Activated gamma-delta T cell treated with Interleukin-2 at 50 U/mL for 16 hours (primary cell): ENCODE measurements at regions not wholly inside any gene's neighbourhood (a gene's known extent, or its start where the extent isn't known, plus 50 kb on each side); places are given as distances from the start of the nearest gene placed in this dataset.

Source experiments
- DNase-seq: peaks from one replicate; pipeline ENCODE4 v3.0.0-alpha.2; 2020

- DNase-seq, result no peak
These were observed 1138.5 kb downstream of the BRD1 start for GRCh38 chr22:48689206-48689605.

DNA sequence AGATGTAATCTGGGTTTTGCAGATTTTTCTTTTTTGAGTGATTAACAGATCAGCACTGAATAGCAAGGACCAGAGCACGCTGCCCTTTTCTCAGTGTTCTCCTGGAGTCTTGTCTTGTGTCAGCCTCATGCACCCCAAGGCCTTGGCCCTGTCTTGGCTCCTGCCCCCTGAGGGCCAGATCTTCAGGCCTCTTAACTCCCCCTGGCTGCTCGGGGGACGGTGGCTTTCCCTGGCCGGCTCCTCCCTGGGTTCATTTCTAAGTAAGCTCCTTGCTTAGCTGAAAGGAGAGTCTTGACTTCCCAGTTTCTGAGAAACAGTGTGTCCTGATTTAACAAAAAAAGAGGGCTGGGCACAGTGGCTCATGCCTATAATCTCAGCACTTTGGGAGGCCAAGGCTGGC is 1139.3 kb downstream of the BRD1 start:
- DNase-seq, result no peak

DNA sequence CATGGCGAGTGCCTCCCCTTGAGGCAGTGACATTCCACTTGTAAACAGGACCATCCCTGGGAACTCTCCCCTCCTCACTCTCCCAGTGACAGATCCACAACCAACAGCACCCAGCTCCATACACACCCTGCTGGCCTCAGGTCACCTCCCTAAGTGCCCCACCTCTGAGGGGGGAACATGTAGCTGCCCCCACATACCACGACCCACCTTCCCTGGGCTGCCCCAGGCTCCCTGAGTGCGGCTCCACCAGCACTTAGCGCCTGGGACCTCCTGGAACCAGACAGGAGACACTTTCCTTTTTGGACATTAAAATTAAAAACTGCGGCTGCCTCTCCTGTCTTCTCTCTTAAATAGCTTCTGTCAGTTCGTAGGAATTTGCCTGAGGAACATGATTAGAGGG is 1140.1 kb downstream of the BRD1 start:
- DNase-seq, result no peak

GRCh38 chr22:48686694-48687302 is 1140.9 kb downstream of the BRD1 start:
- no peak for DNase-seq

GRCh38 chr22:48685767-48686166 is 1141.9 kb downstream of the BRD1 start:
- no peak for DNase-seq

DNA sequence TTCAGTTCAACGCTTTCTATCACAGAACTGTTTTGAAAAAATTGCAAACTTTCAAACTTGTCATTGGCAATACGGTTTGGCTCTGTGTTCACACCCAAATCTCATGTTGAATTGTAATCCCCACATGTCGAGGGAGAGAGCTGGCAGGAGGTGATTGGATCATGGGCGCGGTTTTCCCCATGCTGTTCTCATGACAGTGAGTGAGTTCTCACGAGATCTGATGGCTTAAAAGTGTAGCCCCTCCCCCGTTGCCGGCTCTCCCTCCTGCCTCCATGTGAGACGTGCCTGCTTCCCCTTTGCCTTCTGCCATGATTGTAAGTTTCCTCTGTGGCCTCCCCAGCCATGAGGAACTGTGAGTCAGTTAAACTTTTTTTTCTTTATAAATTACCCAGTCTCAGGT is 1144.0 kb downstream of the BRD1 start:
- no peak for DNase-seq

DNA sequence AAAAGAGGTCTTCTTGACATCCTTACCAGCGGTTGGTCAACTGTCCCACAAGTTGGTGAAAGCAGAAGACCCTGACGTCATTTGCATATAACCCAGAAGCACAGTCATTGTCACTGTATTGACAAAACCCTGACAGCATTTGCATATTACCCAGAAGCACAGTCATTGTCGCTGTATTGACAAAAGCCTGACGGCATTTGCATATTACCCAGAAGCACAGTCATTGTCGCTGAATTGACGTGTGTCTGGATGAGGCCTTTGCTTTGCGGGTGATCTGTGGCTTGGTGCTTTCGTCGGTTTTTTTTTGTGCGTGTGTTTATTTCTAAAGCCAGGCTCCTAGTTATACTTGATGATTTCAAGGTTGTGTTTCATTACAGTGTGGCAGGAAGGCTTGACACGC is 1145.2 kb downstream of the BRD1 start:
- no peak for DNase-seq

- DNase-seq, result no peak
These were observed 1147.1 kb downstream of the BRD1 start for GRCh38 chr22:48680601-48681000.

DNA sequence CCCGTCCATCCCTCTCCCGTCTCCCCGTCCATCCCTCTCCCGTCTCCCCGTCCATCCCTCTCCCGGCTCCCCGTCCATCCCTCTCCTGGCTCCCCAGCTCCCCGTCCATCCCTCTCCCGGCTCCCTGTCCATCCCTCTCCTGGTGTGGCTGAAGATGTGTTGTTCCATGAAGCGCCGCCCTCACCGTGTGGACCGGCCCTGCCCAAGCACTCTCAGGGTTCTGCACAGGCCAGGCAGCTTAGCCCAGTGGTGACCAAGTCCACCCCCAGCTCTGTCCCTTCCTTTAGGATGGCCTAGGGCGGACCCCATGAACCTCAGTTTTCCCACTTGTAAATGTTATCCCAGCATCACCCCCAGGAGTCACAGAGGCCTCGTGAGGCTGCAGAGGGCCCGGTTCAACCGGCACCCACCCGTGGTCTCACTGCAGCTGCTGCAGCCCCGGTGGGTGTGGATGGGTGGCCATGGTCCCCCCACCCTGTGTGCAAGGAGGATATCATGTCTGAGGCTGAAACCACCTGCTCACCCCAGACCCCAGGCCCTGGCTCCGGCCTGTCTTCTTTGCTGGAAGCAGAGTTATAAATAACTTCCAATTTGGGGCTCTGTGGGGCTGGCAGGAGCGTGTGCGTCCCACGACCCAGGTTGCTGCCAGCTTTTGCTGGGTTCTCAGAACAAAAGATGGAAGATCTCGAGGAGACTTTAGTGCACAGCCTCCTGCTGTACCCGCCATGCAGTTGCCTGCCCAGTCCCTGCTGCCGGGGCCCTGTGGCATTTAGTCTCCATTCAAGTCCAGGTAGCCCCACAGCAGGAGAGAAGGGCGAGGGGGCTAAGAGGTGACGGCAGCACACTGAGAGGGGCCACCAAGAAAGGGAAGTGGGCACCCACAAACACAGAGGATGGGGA is 1147.8 kb downstream of the BRD1 start:
- DNase-seq, result no peak

GRCh38 chr22:48678171-48679135 is 1149.2 kb downstream of the BRD1 start:
- no peak for DNase-seq

DNA sequence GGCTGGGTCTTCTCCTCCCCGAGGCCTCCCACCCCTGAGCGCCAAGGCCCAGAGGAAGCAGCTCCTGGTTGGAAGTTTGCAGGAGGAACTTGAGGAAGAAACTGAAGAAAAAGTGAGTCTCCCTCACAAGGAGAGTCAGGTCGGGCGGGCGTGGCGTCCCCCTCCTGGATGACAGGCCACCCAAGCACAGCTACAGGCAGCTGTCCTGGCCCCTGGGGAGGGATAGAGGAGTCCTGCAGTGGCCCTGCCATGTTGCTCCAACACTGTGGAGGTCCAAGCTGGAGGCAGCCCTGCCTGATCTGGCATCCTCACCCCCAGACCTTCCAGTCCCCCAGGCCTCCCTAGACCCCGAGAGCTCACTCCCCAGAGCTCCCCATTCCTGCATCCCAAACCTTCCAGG is 1150.1 kb downstream of the BRD1 start:
- DNase-seq, result no peak

DNA sequence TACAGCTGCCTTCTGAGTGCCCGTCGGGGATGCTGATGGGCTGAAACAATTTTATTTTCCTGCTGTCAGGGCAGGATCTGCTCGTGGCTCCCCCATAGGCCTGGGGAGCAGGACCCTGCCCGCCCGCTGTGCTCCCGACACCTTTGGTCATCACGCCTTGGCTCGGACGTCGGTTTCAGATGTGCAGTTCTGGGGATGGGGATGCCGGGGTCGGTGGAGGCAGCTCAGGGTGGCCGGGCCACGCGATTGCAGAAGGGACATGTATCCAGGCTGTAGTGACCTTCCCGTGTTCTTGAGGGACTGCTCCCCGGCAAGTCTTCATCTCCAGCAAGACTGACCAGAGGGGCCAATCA is 1150.5 kb downstream of the BRD1 start:
- no peak for DNase-seq

GRCh38 chr22:48676266-48677167 is 1151.2 kb downstream of the BRD1 start:
- DNase-seq, result no peak

- no peak for DNase-seq
These were observed 1151.9 kb downstream of the BRD1 start for GRCh38 chr22:48675830-48676145.

GRCh38 chr22:48675141-48675829 is 1152.4 kb downstream of the BRD1 start:
- no peak for DNase-seq

GRCh38 chr22:48673806-48674500 is 1153.7 kb downstream of the BRD1 start:
- no peak for DNase-seq

DNA sequence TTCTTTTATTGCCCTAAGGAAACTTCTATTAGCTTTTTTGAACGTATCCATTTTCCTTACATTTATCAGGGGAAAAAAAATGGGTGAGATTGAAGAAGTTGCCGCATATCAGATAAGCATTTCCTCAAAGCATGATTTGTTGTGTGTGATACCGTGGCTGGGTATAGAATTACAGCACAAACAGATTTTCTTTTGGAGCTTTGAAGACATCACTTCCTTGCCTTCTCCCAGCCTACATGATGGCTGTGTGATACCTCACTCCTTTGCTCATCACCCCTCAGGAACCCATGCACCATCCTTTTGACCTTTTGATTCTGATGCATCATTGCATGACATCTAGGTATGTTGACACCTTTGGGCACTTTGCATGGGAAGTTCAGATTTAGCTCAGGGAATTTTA is 1155.3 kb downstream of the BRD1 start:
- no peak for DNase-seq

DNA sequence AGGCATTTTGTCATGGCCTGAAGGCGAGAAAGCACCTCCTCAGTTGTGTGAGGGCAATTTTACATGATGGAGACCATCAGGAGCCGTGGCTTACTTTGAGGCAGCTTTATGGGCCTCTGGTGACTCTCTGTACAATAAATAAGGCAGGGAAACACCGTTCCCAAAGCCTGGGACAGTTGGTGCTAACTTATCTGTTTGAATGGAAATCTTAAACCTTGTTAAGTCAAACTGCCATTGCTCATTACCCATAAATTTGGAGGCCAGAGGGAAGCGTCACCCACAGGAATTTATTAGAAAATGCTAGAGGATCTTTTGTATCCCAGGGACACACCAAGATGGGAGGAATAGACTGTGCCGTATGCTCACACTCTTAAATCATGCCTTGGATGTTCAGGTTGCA is 1156.9 kb downstream of the BRD1 start:
- no peak for DNase-seq

DNA sequence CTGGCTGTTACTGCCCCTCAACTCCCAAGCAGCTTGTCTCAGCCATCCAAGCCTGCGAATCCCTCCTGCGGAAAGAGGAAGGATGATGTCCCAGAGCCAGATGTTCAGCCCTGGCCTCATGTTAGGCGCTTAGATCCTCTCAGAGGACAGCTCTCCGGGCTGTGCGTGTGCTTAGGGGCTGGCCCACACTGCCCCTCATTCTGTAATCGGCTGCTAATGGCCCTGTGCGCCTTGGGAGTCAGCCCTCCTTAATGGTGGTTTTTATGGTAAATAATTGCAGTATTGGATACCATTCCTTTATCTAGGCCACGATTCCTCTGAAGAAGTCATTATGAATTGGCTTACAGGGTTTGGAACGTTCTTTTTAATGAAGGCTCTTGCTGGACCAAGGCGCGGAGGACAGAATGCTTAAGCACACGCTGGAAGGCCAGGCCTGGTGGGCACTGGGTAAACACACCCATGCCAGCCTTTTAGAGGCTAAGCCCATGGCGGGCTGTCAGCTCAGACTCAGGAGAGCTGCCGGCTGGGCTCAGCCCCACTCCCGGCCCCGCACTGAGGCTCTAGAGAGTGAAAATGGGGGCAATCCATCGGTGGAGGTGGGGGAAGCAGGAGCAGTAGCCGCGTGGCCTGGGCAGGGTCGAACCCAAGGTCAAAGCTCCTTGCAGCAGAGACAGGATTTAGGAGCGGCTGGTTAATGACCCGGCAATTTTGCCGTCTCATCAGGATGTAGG is 1157.5 kb downstream of the BRD1 start:
- no peak for DNase-seq

- DNase-seq, result no peak
These were observed 1158.4 kb downstream of the BRD1 start for GRCh38 chr22:48669226-48669625.

GRCh38 chr22:48667289-48667688 is 1160.4 kb downstream of the BRD1 start:
- no peak for DNase-seq
